ENCODE measurements at regions not wholly inside any gene's neighbourhood (a gene's known extent, or its start where the extent isn't known, plus 50 kb on each side); places are given as distances from the start of the nearest gene placed in this dataset.

GRCh38 chr9:16213781-16214515 is 656.5 kb downstream of the BNC2 start:
- TF ChIP-seq CTCF (IDR thresholded peaks at IDR 0.05; ENCODE audit: low read depth, low read length, poor library complexity, severe bottlenecking) (no peak), EZH2phosphoT487 (IDR thresholded peaks at IDR 0.05; ENCODE audit: borderline replicate concordance, low read length) (no peak)
